ENCODE measurements at regions not wholly inside any gene's neighbourhood (a gene's known extent, or its start where the extent isn't known, plus 50 kb on each side); places are given as distances from the start of the nearest gene placed in this dataset.

DNA sequence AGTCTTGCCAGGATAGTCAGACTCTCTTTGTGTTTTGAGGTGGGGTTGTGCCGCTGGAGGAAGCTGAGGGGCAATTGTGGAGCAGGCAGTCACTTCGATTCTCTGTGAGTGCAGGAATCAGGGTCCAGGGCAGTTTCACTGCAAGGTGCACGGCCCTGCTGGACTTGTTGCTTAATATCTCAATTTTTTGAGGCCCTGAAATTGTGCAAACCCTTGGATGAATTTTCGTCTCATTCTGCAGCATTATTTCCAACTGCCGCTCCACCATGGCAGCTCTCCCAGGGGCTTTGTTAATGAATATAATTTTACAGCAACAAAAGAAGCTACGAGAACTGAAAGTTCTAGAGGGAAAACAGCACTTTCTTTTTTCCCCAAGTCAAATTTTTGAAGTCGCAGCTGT lies 531.9 kb downstream of the QKI start:
- no peaks in the 10 kb centered on the region for H3K4me1 ChIP-seq
- TF ChIP-seq, protein P1, sequence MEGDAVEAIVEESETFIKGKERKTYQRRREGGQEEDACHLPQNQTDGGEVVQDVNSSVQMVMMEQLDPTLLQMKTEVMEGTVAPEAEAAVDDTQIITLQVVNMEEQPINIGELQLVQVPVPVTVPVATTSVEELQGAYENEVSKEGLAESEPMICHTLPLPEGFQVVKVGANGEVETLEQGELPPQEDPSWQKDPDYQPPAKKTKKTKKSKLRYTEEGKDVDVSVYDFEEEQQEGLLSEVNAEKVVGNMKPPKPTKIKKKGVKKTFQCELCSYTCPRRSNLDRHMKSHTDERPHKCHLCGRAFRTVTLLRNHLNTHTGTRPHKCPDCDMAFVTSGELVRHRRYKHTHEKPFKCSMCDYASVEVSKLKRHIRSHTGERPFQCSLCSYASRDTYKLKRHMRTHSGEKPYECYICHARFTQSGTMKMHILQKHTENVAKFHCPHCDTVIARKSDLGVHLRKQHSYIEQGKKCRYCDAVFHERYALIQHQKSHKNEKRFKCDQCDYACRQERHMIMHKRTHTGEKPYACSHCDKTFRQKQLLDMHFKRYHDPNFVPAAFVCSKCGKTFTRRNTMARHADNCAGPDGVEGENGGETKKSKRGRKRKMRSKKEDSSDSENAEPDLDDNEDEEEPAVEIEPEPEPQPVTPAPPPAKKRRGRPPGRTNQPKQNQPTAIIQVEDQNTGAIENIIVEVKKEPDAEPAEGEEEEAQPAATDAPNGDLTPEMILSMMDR (IDR thresholded peaks at IDR 0.05): no peak
- H3K4me3 ChIP-seq: no peak overlapping the region
- intact Hi-C loops (cut with DNase I): no loop called here
- H3K27ac ChIP-seq: no peak overlapping the region
- DNase-seq (no peak), ATAC-seq (no peak)
- peaks cover 0 to 23% of the 10 kb centered on the region in 2 donors for H3K27me3 ChIP-seq
- H3K9me3 ChIP-seq: no peaks in the 10 kb centered on the region
- no peaks in the 10 kb centered on the region for H3K36me3 ChIP-seq

DNA sequence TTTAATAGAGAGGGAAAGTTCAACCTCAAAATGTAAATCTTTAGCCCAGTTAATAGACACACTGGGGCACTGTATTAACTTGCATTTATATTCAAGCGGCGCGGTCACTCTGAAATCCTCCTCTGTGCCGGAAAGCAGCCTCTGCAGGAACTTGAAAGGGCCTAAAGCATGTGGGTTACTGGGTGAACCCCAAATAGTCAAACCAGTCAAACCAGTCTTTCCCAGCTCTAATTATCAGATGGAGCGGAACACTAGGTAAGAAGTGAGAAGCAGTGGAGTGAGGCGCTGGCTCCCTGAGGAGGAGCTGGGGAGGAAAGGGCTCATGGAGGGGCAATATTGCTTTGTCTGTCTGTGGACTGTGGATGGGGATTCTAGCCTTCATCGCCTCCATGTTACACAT lies 531.3 kb downstream of the QKI start:
- H3K36me3 ChIP-seq: no peaks in the 10 kb centered on the region
- no peaks in the 10 kb centered on the region for H3K9me3 ChIP-seq
- no peak overlapping the region for H3K4me3 ChIP-seq
- TF ChIP-seq, protein P1 (IDR thresholded peaks at IDR 0.05): no peak
- intact Hi-C loops (cut with DNase I): no loop called here
- H3K4me1 ChIP-seq: no peaks in the 10 kb centered on the region
- DNase-seq: peak in 1 of 4 donors; percentile 45
- peak; percentile 72 for ATAC-seq
- H3K27ac ChIP-seq: no peak overlapping the region
- peaks cover 0 to 23% of the 10 kb centered on the region in 2 donors for H3K27me3 ChIP-seq

DNA sequence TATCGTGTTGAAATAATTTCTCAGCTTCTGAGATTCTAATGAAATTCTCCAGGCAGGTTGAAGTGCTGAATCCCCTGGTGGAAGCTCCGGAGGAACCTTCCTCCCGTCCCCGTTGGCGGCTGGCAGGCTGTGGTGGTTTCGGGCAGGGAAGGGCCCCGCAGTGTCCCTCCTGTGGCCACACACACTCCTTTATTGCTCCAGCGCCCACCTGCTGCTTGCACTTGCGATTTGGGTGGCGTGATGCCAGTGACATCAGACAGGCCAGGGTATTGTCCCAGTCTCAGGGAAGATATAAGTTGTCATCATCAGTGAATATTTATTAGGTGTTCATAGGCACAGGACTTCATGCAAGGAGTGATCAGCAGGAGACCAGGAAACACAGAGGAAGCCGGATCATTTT lies 530.4 kb downstream of the QKI start:
- H3K4me3 ChIP-seq: no peak overlapping the region
- no peak for DNase-seq

DNA sequence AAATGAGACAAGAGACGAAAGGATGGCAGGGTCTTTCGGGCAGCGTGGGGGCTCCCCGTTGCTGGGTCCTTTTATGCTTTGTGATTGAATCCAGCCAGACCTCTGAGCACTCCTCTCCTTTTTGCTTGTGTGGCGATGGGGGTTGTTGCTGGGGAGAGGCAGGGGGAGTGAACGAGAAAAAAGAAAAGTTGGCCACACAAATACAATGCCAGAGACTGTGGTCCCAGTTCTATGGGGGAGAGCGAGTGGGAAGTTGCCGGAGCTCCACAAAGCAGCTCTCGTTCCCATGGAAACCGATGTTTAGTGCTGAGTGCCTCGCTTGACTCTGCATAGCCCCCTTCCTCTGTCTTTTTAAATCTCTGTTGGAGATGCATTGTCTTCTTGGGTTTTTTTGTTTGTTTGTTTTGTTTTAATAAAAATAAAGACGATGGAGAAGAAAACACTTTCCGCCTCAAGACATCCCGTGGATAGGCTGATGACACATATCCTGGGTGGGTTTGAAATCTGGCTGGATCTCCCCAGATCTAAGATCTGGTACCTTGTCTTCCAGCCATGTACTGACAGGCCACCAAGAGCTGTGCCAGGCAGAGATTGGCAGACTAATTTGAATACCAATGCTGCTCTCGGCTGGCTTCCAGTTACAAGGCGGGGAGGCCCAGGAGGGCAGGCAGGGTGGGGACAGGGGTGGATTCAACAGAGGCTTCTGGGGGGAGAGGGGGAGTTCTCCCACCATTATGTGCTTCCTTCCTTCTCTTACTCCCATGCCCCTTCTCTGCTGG lies 529.3 kb downstream of the QKI start:
- intact Hi-C loops (cut with DNase I): no loop called here
- H3K9me3 ChIP-seq: no peaks in the 10 kb centered on the region
- peak; percentile 12 for ATAC-seq

More for the DNA sequence above, 530.4 kb downstream of the QKI start:
- intact Hi-C loops (cut with DNase I): no loop called here
- no peaks in the 10 kb centered on the region for H3K36me3 ChIP-seq
- no peak overlapping the region for H3K27ac ChIP-seq
- no peaks in the 10 kb centered on the region for H3K4me1 ChIP-seq
- no peaks in the 10 kb centered on the region for H3K9me3 ChIP-seq
- H3K27me3 ChIP-seq: peaks cover 0 to 23% of the 10 kb centered on the region in 2 donors
- ATAC-seq: no peak
- TF ChIP-seq, protein P1 (IDR thresholded peaks at IDR 0.05): no peak

DNA sequence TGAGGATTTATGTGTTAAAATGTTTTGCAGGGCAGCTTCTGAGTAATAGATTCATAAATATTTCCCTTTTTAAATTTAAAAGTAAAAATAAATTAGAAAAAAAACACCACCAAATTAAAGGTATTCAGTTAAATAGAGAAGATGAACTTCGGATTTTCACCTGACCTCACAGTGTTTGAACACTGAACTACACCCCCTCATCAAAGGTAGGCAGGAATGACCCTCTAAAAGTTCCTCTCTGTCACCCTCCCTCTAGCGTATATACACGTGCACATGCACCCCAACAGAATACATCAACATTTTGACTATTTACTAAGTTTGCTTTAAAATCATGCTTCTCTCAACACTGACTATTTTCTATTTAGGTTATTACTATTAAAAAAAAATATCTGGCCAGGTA lies 528.3 kb downstream of the QKI start:
- no peaks in the 10 kb centered on the region for H3K36me3 ChIP-seq
- no peak overlapping the region for H3K4me3 ChIP-seq
- H3K27ac ChIP-seq: no peak overlapping the region
- TF ChIP-seq, protein P1 (IDR thresholded peaks at IDR 0.05): no peak
- DNase-seq (no peak), ATAC-seq (no peak)
- no peaks in the 10 kb centered on the region for H3K9me3 ChIP-seq
- no peaks in the 10 kb centered on the region for H3K4me1 ChIP-seq
- peaks cover 0 to 23% of the 10 kb centered on the region in 2 donors for H3K27me3 ChIP-seq
- intact Hi-C loops (cut with DNase I): no loop called here

More for the DNA sequence above, 529.3 kb downstream of the QKI start:
- TF ChIP-seq, protein P1 (IDR thresholded peaks at IDR 0.05): no peak
- H3K4me1 ChIP-seq: no peaks in the 10 kb centered on the region
- peaks cover 0 to 23% of the 10 kb centered on the region in 2 donors for H3K27me3 ChIP-seq
- H3K4me3 ChIP-seq: no peak overlapping the region
- H3K36me3 ChIP-seq: no peaks in the 10 kb centered on the region
- H3K27ac ChIP-seq: no peak overlapping the region
- DNase-seq: peak in 2 of 4 donors; percentile 37 to 78
